Transverse colon (tissue), 4 donors: ENCODE measurements at regions not wholly inside any gene's neighbourhood (a gene's known extent, or its start where the extent isn't known, plus 50 kb on each side); places are given as distances from the start of the nearest gene placed in this dataset.

Experiments
- CTCF ChIP-seq, 5 experiments: fragments of 200-600 bp in 3 of 5; fragments of 450-650 bp in 2 of 5; sonication (generic) in 3 of 5; IDR thresholded peaks; 1 replicate in 2 of 5; 2 replicates in 3 of 5; pipeline ENCODE4 v1.5.1; 2016 to 2017; ENCODE audit warnings: antibody characterized with exemption in 5 of 5, inconsistent platforms in 3 of 5, mild to moderate bottlenecking in 2 of 5, moderate library complexity in 1 of 5
- POLR2A ChIP-seq: fragments of 450-650 bp; IDR thresholded peaks from one replicate; pipeline ENCODE4 v1.6.1; 2016; ENCODE audit warnings: antibody characterized with exemption, mild to moderate bottlenecking, moderate library complexity
- POLR2AphosphoS5 ChIP-seq, 3 donors: sonication (generic); formaldehyde crosslinking; IDR thresholded peaks; one replicate each; pipeline ENCODE4 v1.6.1; 2016; ENCODE audit warnings: antibody characterized with exemption in 3 of 3

- TF ChIP-seq CTCF (IDR thresholded peaks at IDR 0.05) (no peak), POLR2AphosphoS5 (IDR thresholded peaks at IDR 0.05) (no peak), POLR2A (no peak)
These were observed 673.7 kb downstream of the DIPK2A start for GRCh38 chr3:144645300-144645699.
